HepG2 (cell line): ENCODE measurements at regions not wholly inside any gene's neighbourhood (a gene's known extent, or its start where the extent isn't known, plus 50 kb on each side); places are given as distances from the start of the nearest gene placed in this dataset.

Experiments
- ATAC-seq: fragments of 200-7000 bp; cut with Tn5 transposase; 3 replicates; pipeline ENCODE4 v1.9.1; 2020; ENCODE audit warnings: mild to moderate bottlenecking, moderate library complexity
- BruUV-seq: library from RNA; stranded (reverse); fragments of 400-500 nt; replicated peaks from 2 replicates; lab custom pipeline; 2021; lab: Mats Ljungman, UMichigan
- CTCF ChIA-PET: fragments of 300-600 bp; formaldehyde crosslinking; extraction: SDS; loops from one replicate; lab custom pipeline; 2021; ENCODE audit warnings: low total read pairs, inconsistent platforms, low intra/inter-chr PET ratio; lab: Yijun Ruan, JAX
- POLR2A ChIA-PET: fragments of 350-600 bp; sonication (Branson Sonifier 250); formaldehyde crosslinking; loops from one replicate; lab custom pipeline; 2020; ENCODE audit warnings: antibody characterized with exemption, inconsistent platforms; lab: Yijun Ruan, JAX
- DNase-seq: peaks from one replicate; pipeline ENCODE4 v3.0.0-alpha.2; 2015; ENCODE audit warnings: low spot score
- FAIRE-seq: peaks from 3 replicates; lab custom pipeline; 2011; peaks lifted over from hg19 to GRCh38; lab: Jason Lieb, UNC
- H2AFZ ChIP-seq: one replicate; pipeline ENCODE4 v1.6.1; 2011; ENCODE audit warnings: low read length, inconsistent platforms
- H3K27ac ChIP-seq: fragments of 300-600 bp; 3 replicates; pipeline ENCODE4 v1.8.0; 2011; ENCODE audit warnings: mixed run types, mild to moderate bottlenecking, mixed read lengths, low read length, inconsistent platforms; ENCODE audit not compliant: insufficient read depth; ENCODE audit errors: extremely low read length
- H3K27me3 ChIP-seq, 2 experiments: fragments of 200-600 bp in 1 of 2; 2 replicates in 1 of 2; 3 replicates in 1 of 2; pipeline versions ENCODE4 v1.6.0 to v1.8.0; 2011; ENCODE audit warnings: low read length in 2 of 2, mild to moderate bottlenecking in 2 of 2, moderate library complexity in 2 of 2, inconsistent platforms in 1 of 2; ENCODE audit not compliant: insufficient read depth in 2 of 2, control insufficient read depth in 1 of 2
- H3K36me3 ChIP-seq, 2 experiments: fragments of 200-600 bp in 1 of 2; replicated peaks in 1 of 2; 2 replicates in 1 of 2; 3 replicates in 1 of 2; pipeline versions ENCODE4 v1.5.1 to v1.8.0; 2011; ENCODE audit warnings: low read length in 2 of 2, inconsistent platforms in 1 of 2; ENCODE audit not compliant: insufficient read depth in 2 of 2, control insufficient read depth in 1 of 2
- H3K4me1 ChIP-seq: 2 replicates; pipeline ENCODE4 v1.5.1; 2012; ENCODE audit warnings: low read length, inconsistent platforms; ENCODE audit not compliant: insufficient read depth
- H3K4me2 ChIP-seq: 2 replicates; pipeline ENCODE4 v1.6.0; 2011; ENCODE audit warnings: low read depth, low read length, inconsistent platforms
- H3K4me3 ChIP-seq, 3 experiments: fragments of 200-600 bp in 1 of 3; sonication (generic), shearing (Covaris generic) in 1 of 3; replicated peaks in 1 of 3; 2 replicates each; pipeline ENCODE4 v1.5.1; 2011 to 2016; ENCODE audit warnings: low read length in 3 of 3, inconsistent platforms in 2 of 3, low read depth in 2 of 3, mild to moderate bottlenecking in 2 of 3, control low read depth in 1 of 3, mixed read lengths in 1 of 3; ENCODE audit not compliant: insufficient read depth in 1 of 3
- H3K79me2 ChIP-seq: one replicate; pipeline ENCODE4 v1.6.1; 2011; ENCODE audit warnings: low read length, inconsistent platforms; ENCODE audit not compliant: insufficient read depth
- H3K9ac ChIP-seq: 2 replicates; pipeline ENCODE4 v1.6.0; 2011; ENCODE audit warnings: mild to moderate bottlenecking, low read depth, low read length, inconsistent platforms; ENCODE audit not compliant: insufficient read depth
- H3K9me3 ChIP-seq: 2 replicates; pipeline ENCODE4 v1.5.1; 2012; ENCODE audit warnings: mild to moderate bottlenecking, low read length
- H4K20me1 ChIP-seq: 2 replicates; pipeline ENCODE4 v1.6.0; 2011; ENCODE audit warnings: inconsistent platforms, mild to moderate bottlenecking, low read length, moderate library complexity; ENCODE audit not compliant: insufficient read depth
- ARID2 ChIP-seq: sonication (generic); formaldehyde crosslinking; IDR thresholded peaks from 2 replicates; pipeline ENCODE4 v1.8.1; 2022; ENCODE audit warnings: mild to moderate bottlenecking, missing genetic modification reagents, borderline replicate concordance
- FIP1L1 ChIP-seq: fragments of 200-400 bp; formaldehyde crosslinking; IDR thresholded peaks from 2 replicates; pipeline ENCODE4 v1.6.1; 2018; ENCODE audit warnings: low read depth, mild to moderate bottlenecking, low read length, moderate library complexity, borderline replicate concordance; ENCODE audit not compliant: insufficient read depth
- FOXP1 ChIP-seq, 2 experiments: fragments of 450-650 bp in 1 of 2; IDR thresholded peaks; 2 replicates each; pipeline ENCODE4 v1.6.1; 2017 to 2018; ENCODE audit warnings: antibody characterized with exemption in 1 of 2
- POLR2AphosphoS2 ChIP-seq: IDR thresholded peaks from 2 replicates; pipeline ENCODE4 v1.6.1; 2011; ENCODE audit warnings: low read depth, low read length, improper control_type of control experiment
- RXRB ChIP-seq: IDR thresholded peaks from 2 replicates; pipeline ENCODE4 v1.6.1; 2016; ENCODE audit warnings: borderline replicate concordance, missing genetic modification reagents, missing compliant biosample characterization
- SMC3 ChIP-seq: IDR thresholded peaks from 2 replicates; pipeline ENCODE4 v1.6.1; 2011; ENCODE audit warnings: low read length, improper control_type of control experiment
- ZNF235 ChIP-seq: sonication (generic); formaldehyde crosslinking; IDR thresholded peaks from 2 replicates; pipeline ENCODE4 v1.8.1; 2023; ENCODE audit warnings: mild to moderate bottlenecking, missing genetic modification reagents, borderline replicate concordance
- ZNF383 ChIP-seq: sonication (generic); formaldehyde crosslinking; IDR thresholded peaks from 2 replicates; pipeline ENCODE4 v1.4.0; 2020; ENCODE audit warnings: missing genetic modification reagents, mild to moderate bottlenecking, borderline replicate concordance
- ZNF660 ChIP-seq: sonication (generic); formaldehyde crosslinking; IDR thresholded peaks from 2 replicates; pipeline ENCODE4 v1.5.1; 2020; ENCODE audit warnings: mild to moderate bottlenecking, low read depth, missing genetic modification reagents, borderline replicate concordance
- ZNF878 ChIP-seq: sonication (generic); formaldehyde crosslinking; IDR thresholded peaks from 2 replicates; pipeline ENCODE4 v1.8.1; 2023; ENCODE audit warnings: mild to moderate bottlenecking, missing genetic modification reagents, moderate library complexity
- WGBS: methylation state at CpG from one replicate; pipeline ENCODE4 v1.1.6; 2017; ENCODE audit warnings: low lambda C conversion rate; 5-methylcytosine and 5-hydroxymethylcytosine counted together
- in situ Hi-C: cut with HindIII; loops from 2 replicates; pipeline ENCODE4 v1.10.0; 2017; ENCODE audit warnings: low pct_unique_long_range_greater_than_20kb; ENCODE audit not compliant: extremely low pct_ligation_motif_present
- intact Hi-C: fragments of 100-400 bp; cut with micrococcal nuclease; formaldehyde crosslinking; loops from one replicate; pipeline ENCODE4 v1.10.0; 2022; ENCODE audit not compliant: unreplicated experiment
- TF ChIP-seq, protein P1 (sequence below): sonication (generic); formaldehyde crosslinking; IDR thresholded peaks from 2 replicates; pipeline ENCODE4 v1.4.0; 2020; ENCODE audit warnings: missing genetic modification reagents
- TF ChIP-seq, protein P2 (sequence below): sonication (generic); formaldehyde crosslinking; IDR thresholded peaks from 2 replicates; pipeline ENCODE4 v1.5.0; 2020; ENCODE audit warnings: missing genetic modification reagents, mild to moderate bottlenecking, borderline replicate concordance

DNA sequence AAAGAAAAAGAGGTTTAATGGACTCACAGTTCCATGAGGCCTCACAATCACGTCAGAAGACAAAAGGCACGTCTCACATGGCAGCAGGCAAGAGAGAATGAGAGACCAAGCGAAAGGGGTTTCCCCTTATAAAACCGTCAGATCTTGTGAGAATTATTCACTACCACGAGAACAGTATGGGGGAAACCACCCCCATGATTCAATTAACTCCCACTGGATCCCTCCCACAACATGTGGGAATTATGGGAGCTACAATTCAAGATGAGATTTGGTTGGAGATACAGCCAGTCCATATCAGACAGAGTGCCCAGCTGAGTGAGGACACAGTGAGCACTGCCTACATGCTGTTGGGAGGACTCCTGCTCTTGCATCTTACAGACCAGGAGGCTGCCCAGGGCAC lies 148.4 kb downstream of the TEX36 start:
- no peak overlapping the region for H3K4me3 ChIP-seq
- no peaks in the 10 kb centered on the region for H3K36me3 ChIP-seq
- no peak for ATAC-seq
- WGBS = 6% methylated on average over 4 of the region's 5 CpGs
- DNase-seq = no peak
- no peak overlapping the region for H3K27ac ChIP-seq
- no peak overlapping the region for H3K4me2 ChIP-seq
- POLR2A ChIA-PET = no interaction called here
- no peaks in the 10 kb centered on the region for H3K9me3 ChIP-seq
- no peaks in the 10 kb centered on the region for H3K4me1 ChIP-seq
- no peaks in the 10 kb centered on the region for H3K79me2 ChIP-seq
- CTCF ChIA-PET = no interaction called here
- intact Hi-C loops (no loop called here), in situ Hi-C loops (no loop called here)
- TF ChIP-seq SMC3 (no peak), POLR2AphosphoS2 (no peak), ZNF383 (CRISPR knock-in tag) (no peak)
- FAIRE-seq = no peak
- H2AFZ ChIP-seq = no peak overlapping the region
- BruUV-seq = no TSS peak
- no peak overlapping the region for H3K9ac ChIP-seq
- peaks cover 7 to 48% of the 10 kb centered on the region in 2 experiments for H3K27me3 ChIP-seq
- H4K20me1 ChIP-seq = no peaks in the 10 kb centered on the region

DNA sequence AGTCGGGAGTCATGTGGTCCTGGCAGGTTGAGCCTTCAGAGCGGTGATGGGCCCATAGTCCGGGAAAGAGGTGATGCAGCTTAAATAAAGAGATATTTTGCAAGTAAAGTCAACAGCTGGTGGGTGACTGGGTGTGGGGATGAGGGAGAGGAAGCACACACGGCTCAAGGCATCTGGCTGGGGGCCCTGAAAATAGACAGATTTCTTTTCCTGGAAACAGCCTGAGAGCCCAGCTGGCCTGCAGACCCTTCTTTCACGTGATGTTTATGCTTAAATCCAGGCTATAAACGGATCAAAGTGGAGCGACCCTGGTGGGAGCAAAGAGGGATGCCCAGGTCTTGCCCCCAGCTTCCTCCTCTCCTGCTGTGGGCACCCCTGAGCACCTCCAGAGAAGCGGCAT lies 149.1 kb downstream of the TEX36 start:
- no peaks in the 10 kb centered on the region for H3K36me3 ChIP-seq
- intact Hi-C loops = no loop called here
- H3K4me3 ChIP-seq = no peak overlapping the region
- H3K27me3 ChIP-seq = peaks cover 7 to 41% of the 10 kb centered on the region in 2 experiments
- no peaks in the 10 kb centered on the region for H3K79me2 ChIP-seq
- H4K20me1 ChIP-seq = no peaks in the 10 kb centered on the region
- H3K9me3 ChIP-seq = no peaks in the 10 kb centered on the region
- no peaks in the 10 kb centered on the region for H3K4me1 ChIP-seq
- H3K4me2 ChIP-seq = no peak overlapping the region
- DNase-seq (no peak), ATAC-seq (no peak), FAIRE-seq (no peak)
- H3K9ac ChIP-seq = no peak overlapping the region
- in situ Hi-C loops = no loop called here
- H3K27ac ChIP-seq = no peak overlapping the region
- ChIA-PET CTCF (no interaction called here), POLR2A (no interaction called here)
- WGBS = 6% methylated on average over 6 of the region's 8 CpGs
- no TSS peak for BruUV-seq
- H2AFZ ChIP-seq = no peak overlapping the region
- no peak for TF ChIP-seq ARID2 (CRISPR knock-in tag)
- TF ChIP-seq, protein P1, sequence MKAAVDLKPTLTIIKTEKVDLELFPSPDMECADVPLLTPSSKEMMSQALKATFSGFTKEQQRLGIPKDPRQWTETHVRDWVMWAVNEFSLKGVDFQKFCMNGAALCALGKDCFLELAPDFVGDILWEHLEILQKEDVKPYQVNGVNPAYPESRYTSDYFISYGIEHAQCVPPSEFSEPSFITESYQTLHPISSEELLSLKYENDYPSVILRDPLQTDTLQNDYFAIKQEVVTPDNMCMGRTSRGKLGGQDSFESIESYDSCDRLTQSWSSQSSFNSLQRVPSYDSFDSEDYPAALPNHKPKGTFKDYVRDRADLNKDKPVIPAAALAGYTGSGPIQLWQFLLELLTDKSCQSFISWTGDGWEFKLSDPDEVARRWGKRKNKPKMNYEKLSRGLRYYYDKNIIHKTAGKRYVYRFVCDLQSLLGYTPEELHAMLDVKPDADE = no peak
- TF ChIP-seq FIP1L1 = no peak
- no peak for TF ChIP-seq ZNF235
- no peak for TF ChIP-seq FOXP1 (IDR thresholded peaks at IDR 0.05)
- TF ChIP-seq FOXP1 (CRISPR knock-in tag; IDR thresholded peaks at IDR 0.05) = no peak
- TF ChIP-seq ZNF660 (CRISPR knock-in tag) = no peak
- no peak for TF ChIP-seq RXRB (CRISPR knock-in tag)
- TF ChIP-seq, protein P2, sequence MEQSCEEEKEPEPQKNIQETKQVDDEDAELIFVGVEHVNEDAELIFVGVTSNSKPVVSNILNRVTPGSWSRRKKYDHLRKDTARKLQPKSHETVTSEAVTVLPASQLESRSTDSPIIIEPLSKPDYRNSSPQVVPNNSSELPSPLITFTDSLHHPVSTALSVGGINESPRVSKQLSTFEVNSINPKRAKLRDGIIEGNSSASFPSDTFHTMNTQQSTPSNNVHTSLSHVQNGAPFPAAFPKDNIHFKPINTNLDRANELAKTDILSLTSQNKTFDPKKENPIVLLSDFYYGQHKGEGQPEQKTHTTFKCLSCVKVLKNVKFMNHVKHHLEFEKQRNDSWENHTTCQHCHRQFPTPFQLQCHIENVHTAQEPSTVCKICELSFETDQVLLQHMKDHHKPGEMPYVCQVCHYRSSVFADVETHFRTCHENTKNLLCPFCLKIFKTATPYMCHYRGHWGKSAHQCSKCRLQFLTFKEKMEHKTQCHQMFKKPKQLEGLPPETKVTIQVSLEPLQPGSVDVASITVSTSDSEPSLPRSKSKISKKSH (CRISPR knock-in tag) = no peak
- no peak for TF ChIP-seq ZNF878 (CRISPR knock-in tag)
